ES-I3 (cell line): ENCODE measurements at regions not wholly inside any gene's neighbourhood (a gene's known extent, or its start where the extent isn't known, plus 50 kb on each side); places are given as distances from the start of the nearest gene placed in this dataset.
"Not testable (repeated sequence)": the region's sequence is repeated elsewhere in the genome, so short reads cannot be mapped to it uniquely, and the experiment has no call there.

ENCODE experiments used
- H3K36me3 ChIP-seq: 2 replicates; pipeline ENCODE4 v1.6.1; 2013; ENCODE audit warnings: mild to moderate bottlenecking, low read length, control low read depth, moderate library complexity; ENCODE audit not compliant: insufficient read depth
- H3K4me1 ChIP-seq: 2 replicates; pipeline ENCODE4 v1.6.1; 2013; ENCODE audit warnings: mild to moderate bottlenecking, control low read depth, low read length; ENCODE audit not compliant: insufficient read depth
- H3K9ac ChIP-seq: 2 replicates; pipeline ENCODE4 v1.6.1; 2013; ENCODE audit warnings: low read depth, mild to moderate bottlenecking, low read length, moderate library complexity
- H3K9me3 ChIP-seq: 2 replicates; pipeline ENCODE4 v1.6.1; 2013; ENCODE audit warnings: mild to moderate bottlenecking, low read length, moderate library complexity; ENCODE audit not compliant: control insufficient read depth, insufficient read depth

DNA sequence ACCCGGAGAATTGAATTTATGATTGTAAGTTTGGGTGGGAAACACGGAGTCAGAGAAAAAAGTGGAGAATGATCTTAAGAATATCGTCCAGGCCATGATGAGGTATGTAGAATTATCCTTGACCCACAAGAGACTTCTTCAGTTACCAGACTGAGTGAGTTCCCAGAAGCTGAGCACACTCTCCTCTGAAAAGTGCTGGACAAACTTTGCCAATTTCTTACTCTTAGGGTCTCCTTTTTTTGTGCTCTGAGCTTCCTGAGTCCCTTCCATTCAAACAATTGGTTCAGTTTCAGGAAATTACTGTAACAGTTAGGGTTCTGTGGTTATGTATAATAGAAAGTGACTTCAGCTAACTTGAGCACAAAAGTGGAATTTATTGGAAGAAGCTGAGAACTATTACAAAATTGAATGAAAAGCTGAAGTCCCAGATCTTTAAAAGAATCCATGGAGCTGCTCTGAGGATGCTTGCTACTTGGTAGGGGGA, 50.6 kb upstream of the EHBP1 start:
- H3K9ac ChIP-seq = no peak overlapping the region
- no peaks in the 10 kb centered on the region for H3K36me3 ChIP-seq
- H3K4me1 ChIP-seq = no peaks in the 10 kb centered on the region
- no peaks in the 10 kb centered on the region for H3K9me3 ChIP-seq

DNA sequence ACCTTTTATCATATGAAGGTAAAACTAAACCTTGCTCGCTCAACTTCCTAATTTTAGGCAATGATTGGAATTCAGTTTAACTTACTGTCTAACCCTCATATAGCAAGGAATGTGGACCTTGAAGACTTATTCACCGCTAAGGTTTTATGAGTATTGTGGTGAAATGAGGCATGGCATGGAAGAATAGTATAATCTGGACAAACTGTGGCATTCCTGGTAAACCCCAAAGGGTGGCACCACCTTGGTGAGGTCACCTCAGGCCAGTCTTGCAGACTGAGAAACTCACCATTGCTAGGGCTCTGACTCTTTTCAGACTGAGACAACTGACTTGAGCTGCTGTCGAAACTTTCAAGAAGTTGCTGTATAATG, 51.1 kb upstream of the EHBP1 start:
- Histone ChIP-seq H3K9ac (no peak overlapping the region), H3K4me1 (no peaks in the 10 kb centered on the region)

DNA sequence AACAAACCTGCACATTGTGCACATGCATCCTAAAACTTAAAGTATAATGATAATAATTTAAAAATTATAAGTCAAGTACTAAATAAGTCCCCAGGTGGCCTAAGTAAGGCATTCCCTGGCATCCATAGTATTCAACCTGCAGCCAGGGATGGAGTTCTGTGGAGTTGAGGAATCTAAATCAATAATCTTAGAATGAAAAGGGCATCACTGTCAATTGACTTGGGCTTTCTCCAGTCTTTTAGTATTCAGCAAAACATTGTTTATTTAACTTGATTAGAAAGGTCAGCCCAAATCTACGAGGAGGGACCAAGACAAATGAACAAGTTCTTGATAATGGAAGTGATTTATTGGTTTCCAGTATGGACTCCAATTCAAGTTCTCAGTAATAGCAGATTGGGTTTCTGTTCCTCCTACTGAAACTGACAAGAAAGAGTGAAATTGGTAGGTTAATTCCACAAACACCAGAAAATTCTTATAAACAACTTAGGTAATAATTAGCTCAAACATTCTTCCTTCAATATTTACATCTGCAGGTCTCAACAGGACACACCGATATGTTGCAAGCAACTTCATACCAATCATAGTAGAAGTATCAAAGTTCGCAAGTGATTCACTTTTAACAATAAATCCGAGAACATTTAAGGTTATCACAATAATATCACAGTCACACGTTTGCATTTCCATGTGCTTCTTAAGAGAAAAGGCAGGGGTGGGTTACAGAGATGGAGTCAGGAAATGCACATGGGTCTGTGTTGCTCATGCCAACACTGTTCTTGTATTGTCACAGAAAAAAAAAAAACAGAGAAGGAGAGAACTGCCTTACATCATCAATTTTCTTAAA, 51.7 kb upstream of the EHBP1 start:
- H3K36me3 ChIP-seq = no peaks in the 10 kb centered on the region
- H3K9me3 ChIP-seq = no peaks in the 10 kb centered on the region
- H3K4me1 ChIP-seq = no peaks in the 10 kb centered on the region
- H3K9ac ChIP-seq = no peak overlapping the region

More for the DNA sequence above, 51.1 kb upstream of the EHBP1 start:
- no peaks in the 10 kb centered on the region for H3K9me3 ChIP-seq
- no peaks in the 10 kb centered on the region for H3K36me3 ChIP-seq

DNA sequence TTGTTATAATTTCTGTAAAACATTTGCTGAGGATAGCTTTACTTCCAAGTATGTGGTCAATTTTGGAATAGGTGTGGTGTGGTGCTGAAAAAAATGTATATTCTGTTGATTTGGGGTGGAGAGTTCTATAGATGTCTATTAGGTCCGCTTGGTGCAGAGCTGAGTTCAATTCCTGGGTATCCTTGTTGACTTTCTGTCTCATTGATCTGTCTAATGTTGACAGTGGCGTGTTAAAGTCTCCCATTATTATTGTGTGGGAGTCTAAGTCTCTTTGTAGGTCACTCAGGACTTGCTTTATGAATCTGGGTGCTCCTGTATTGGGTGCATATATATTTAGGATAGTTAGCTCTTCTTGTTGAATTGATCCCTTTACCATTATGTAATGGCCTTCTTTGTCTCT, 56.4 kb upstream of the EHBP1 start:
- H3K9me3 ChIP-seq, H3K36me3 ChIP-seq, H3K9ac ChIP-seq, H3K4me1 ChIP-seq: not testable (repeated sequence)

DNA sequence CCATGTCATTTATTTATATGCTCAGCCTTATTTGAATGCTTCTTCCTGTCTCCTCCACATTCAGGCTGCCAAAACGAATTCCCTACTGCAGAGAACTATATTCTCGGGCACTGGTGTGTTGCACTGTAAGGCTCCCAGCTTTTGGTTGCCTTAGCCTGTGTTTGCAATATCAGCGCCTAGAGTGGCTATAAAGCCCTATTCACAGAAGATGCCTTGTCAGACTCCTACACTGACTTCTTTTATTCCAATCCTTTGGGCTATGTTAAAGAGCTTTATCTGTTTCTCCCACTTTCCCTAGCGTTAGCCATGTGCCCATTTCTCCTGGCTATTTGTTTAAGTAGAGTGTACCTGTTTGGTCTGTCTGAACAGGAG, 62.4 kb upstream of the EHBP1 start:
- no peak overlapping the region for H3K9ac ChIP-seq
- H3K36me3 ChIP-seq = no peaks in the 10 kb centered on the region
- H3K9me3 ChIP-seq = no peaks in the 10 kb centered on the region
- peaks cover 8% of the 10 kb centered on the region; the same call in 1 of the 2 replicates for H3K4me1 ChIP-seq

DNA sequence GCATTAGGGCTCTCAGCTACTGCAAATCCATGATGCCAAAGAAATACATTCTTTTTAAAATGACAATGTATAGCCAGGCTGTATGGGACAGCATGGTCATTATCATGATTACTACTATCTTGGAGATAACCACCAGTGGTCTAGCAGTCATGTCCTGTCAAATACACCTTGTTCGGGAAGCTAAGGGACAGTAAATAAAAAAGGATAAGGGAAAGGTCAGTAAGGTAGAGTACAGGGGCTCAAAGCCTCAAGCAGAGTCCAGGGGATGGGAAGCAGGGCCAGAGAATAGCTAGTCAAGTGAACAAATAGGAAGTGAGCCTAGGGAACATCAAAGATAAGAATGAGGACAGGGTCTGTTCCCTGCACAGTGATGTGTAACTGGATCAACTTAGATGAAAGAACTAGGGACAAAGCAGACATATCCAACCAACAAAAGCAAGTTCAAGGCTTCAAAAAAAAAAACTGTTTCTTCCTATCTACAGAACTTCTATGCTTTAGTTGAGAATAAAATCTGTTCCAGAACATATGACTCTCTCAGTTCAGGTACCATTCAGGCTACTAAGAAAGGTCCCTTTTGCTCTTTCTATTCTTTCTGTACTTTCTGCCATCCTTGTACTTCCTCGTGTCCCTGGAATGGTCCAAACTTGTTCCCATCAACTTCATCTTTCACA, 62.9 kb upstream of the EHBP1 start:
- no peaks in the 10 kb centered on the region for H3K36me3 ChIP-seq
- H3K9ac ChIP-seq = no peak overlapping the region
- no peaks in the 10 kb centered on the region for H3K9me3 ChIP-seq
- H3K4me1 ChIP-seq = peaks cover 8% of the 10 kb centered on the region; the same call in 1 of the 2 replicates

DNA sequence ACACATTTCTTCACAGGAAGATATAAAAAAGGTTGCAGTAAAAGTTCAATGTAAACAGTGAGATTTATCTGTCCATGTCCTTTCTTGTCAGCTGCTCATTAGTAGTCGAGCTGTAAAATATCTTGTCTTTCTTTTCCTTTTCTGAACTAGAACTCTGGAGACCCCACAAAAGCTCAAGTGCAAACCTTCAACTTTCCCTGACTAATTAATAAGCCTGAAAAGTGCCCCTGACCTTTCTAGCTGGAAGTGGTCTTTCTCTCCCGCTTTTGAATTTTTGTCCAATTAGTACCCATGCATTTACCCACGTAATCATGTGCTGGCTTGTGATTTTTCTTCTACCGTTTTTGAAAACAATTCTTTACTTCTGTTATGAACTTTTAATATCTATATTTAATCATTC, 63.6 kb upstream of the EHBP1 start:
- Histone ChIP-seq H3K4me1 (peaks cover 8% of the 10 kb centered on the region; the same call in 1 of the 2 replicates), H3K9ac (no peak overlapping the region)

DNA sequence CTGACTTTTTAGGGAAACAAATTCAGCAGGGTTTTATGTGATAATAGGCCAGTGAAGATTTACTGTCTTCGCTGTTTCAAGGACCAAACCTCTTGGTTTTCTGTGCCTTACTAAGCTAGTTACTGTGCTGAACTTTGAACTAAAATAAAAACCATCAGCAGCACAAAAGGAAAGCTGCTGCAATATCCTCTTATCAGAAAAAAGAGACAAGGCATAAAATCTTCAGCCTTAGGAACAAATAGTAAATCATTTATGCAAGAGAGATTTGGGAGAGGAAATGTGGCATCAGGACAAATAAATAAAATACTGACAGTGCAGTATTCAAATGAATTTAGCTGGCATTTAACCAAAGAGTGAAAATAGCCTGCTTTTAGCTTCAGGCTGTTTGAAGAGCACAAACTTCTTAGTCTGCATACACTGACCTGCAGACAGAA, 64.1 kb upstream of the EHBP1 start:
- Histone ChIP-seq H3K36me3 (no peaks in the 10 kb centered on the region), H3K4me1 (peaks cover 8% of the 10 kb centered on the region; the same call in 1 of the 2 replicates), H3K9me3 (no peaks in the 10 kb centered on the region), H3K9ac (no peak overlapping the region)

More for the DNA sequence above, 63.6 kb upstream of the EHBP1 start:
- no peaks in the 10 kb centered on the region for H3K9me3 ChIP-seq
- no peaks in the 10 kb centered on the region for H3K36me3 ChIP-seq

DNA sequence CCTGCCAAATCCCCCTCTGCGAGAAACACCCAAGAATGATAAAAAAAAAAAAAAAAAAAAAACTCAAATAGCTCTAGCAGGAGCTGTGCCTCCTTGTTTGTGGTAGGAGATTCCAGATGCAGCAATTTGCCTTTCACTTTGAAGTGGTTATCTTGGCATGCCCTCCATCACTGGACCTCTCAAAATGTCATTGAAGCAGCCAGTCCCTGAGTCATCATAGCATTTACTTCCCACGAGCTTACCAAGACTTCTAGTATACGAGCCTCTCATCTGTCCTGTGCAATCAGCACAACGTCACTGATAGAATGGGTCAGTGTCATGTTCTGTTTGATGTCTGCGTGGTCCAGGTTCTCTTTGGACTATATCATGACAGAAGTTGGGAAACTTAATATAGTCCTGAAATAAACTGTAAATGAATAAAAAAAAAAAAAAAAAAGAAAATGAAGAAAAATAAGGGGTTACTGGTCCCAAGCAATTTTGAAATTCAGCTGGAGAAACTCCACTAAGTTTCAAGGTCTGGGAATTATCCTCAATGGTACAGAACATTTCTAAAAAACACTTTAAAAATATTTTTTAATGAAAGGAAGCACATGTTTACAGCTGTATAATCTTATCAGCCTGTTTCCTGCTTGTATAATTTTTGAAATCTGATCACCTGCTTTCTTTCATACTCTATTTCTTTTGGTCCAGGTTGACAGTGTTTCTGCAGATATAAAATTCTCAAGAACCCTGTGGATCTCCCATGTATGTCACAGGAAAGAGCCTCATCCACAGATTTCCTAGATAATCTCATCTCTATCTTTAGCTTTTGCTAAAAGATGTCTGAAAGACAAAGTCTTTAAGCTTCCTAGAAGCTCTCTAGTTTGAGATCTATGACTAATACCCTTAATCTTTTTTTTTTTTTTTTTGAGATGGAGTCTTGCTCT, 74.1 kb upstream of the EHBP1 start:
- Histone ChIP-seq H3K36me3 (no peaks in the 10 kb centered on the region), H3K9me3 (no peaks in the 10 kb centered on the region; the same call in 1 of the 2 replicates)

DNA sequence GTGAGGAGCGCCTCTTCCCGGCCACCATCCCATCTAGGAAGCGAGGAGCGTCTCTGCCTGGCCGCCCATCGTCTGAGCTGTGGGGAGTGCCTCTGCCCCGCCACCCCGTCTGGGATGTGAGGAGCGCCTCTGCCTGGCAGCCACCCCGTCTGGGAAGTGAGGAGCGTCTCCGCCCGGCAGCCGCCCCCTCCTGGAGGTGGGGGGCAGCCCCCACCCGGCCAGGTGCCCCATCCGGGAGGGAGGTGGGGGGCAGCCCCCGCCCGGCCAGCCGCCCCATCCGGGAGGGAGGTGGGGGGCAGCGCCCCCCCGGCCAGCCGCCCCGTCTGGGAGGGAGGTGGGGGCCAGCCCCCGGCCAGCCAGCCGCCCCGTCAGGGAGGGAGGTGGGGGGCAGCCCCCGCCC, 75.3 kb upstream of the EHBP1 start:
- H3K4me1 ChIP-seq, H3K9ac ChIP-seq, H3K36me3 ChIP-seq, H3K9me3 ChIP-seq: not testable (repeated sequence)

More for the DNA sequence above, 74.1 kb upstream of the EHBP1 start:
- H3K9ac ChIP-seq = no peak overlapping the region
- H3K4me1 ChIP-seq = peaks cover 5% of the 10 kb centered on the region; the same call in 1 of the 2 replicates

DNA sequence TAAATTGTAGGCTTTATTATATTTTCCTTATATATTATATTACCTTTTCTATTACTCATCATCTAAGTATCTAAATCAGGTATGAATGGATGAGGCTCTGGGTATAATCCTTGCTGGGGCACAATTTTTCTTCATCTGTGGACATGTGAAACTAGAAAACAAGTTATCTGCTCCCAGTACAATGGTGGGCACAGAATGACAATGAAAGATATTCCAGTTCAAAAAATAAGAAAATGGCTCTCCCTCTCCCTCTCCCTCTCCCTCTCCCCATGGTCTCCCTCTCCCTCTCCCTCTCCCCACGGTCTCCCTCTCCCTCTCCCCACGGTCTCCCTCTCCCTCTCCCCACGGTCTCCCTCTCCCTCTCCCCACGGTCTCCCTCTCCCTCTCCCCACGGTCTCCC, 76.2 kb upstream of the EHBP1 start:
- H3K36me3 ChIP-seq, H3K9me3 ChIP-seq, H3K9ac ChIP-seq, H3K4me1 ChIP-seq: not testable (repeated sequence)

DNA sequence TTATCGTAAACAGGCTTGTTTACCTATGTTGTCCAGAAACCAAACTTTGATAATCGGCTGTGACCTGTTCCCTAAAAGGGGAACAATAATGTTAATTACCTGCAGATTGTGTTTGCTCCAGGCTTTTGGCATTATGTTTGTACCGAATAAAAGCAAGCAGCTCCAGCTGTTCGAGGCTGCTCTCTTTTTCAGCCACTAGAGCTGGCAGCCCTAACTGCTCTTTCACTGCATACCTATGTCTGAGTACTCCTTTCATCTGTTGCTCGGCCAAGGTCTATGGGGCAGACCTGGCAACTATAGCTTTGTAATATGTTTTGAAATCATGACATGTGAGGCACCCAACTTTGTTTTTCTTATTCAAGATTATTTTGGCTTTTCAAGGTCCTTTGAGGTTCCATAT, 77.8 kb upstream of the EHBP1 start:
- Histone ChIP-seq H3K9me3 (no peaks in the 10 kb centered on the region), H3K4me1 (peaks cover 5% of the 10 kb centered on the region; the same call in 1 of the 2 replicates), H3K9ac (no peak overlapping the region), H3K36me3 (no peaks in the 10 kb centered on the region)

DNA sequence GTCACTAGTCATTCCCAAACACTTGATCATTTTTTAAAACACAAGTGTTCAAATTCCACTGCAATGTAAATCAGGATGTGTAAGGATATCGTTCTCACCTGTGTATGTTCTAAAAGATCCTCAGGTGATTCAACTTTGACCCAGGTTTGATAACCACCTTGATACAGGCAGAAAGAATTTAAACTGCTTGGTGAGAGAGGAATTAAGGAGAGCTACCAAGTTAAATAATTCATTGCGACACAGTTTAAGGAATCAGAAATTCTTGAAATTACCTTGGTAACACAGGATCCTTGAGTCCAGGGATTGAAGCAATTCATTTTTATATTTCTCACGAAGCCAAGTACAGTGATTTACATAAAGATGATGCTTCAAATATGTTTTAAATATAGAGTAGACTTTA, 80.7 kb upstream of the EHBP1 start:
- H3K9me3 ChIP-seq = no peaks in the 10 kb centered on the region
- no peak overlapping the region for H3K9ac ChIP-seq
- no peaks in the 10 kb centered on the region for H3K36me3 ChIP-seq
- peaks cover 5% of the 10 kb centered on the region; the same call in 1 of the 2 replicates for H3K4me1 ChIP-seq

DNA sequence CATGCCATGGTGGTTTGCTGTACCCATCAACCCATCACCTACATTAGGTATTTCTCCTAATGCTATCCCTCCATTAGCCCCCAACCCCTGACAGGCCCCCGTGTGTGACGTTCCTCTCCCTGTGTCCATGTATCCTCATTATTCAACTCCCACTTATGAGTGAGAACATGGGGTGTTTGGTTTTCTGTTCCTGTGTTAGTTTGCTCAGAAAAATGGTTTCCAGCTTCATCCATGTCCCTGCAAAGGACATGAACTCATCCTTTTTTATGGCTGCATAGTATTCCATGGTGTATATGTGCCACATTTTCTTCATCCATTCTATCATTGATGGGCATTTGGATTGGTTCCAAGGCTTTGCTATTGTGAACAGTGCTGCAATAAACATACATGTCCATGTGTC, 89.0 kb upstream of the EHBP1 start:
- H3K36me3 ChIP-seq, H3K9me3 ChIP-seq, H3K4me1 ChIP-seq, H3K9ac ChIP-seq: not testable (repeated sequence)
